IMR-90 (cell line): ENCODE measurements at regions not wholly inside any gene's neighbourhood (a gene's known extent, or its start where the extent isn't known, plus 50 kb on each side); places are given as distances from the start of the nearest gene placed in this dataset.
"Not testable (repeated sequence)": the region's sequence is repeated elsewhere in the genome, so short reads cannot be mapped to it uniquely, and the experiment has no call there.

Source experiments
- BHLHE40 ChIP-seq: fragments of 150-350 bp; IDR thresholded peaks from 2 replicates; pipeline ENCODE4 v1.6.1; 2016; ENCODE audit warnings: mild to moderate bottlenecking, low read depth, low read length
- CEBPB ChIP-seq: IDR thresholded peaks from 2 replicates; pipeline ENCODE4 v1.6.1; 2012; ENCODE audit warnings: low read depth, low read length, improper control_type of control experiment
- CHD1 ChIP-seq: IDR thresholded peaks from 2 replicates; pipeline ENCODE4 v1.6.1; 2012; ENCODE audit warnings: low read depth, low read length, improper control_type of control experiment
- CTCF ChIP-seq: conservative IDR thresholded peaks from 2 replicates; pipeline ENCODE4 v1.5.1; 2012; ENCODE audit warnings: mild to moderate bottlenecking, low read depth, low read length, improper control_type of control experiment
- ELK1 ChIP-seq: fragments of 150-350 bp; IDR thresholded peaks from 2 replicates; pipeline ENCODE4 v1.6.1; 2016; ENCODE audit warnings: low read depth, mild to moderate bottlenecking, low read length, moderate library complexity, borderline replicate concordance
- MAFK ChIP-seq: IDR thresholded peaks from 2 replicates; pipeline ENCODE4 v1.6.1; 2012; ENCODE audit warnings: low read depth, low read length, improper control_type of control experiment
- MAZ ChIP-seq: IDR thresholded peaks from 2 replicates; pipeline ENCODE4 v1.6.1; 2012; ENCODE audit warnings: low read depth, mild to moderate bottlenecking, low read length, improper control_type of control experiment, moderate library complexity, borderline replicate concordance
- MXI1 ChIP-seq: IDR thresholded peaks from 2 replicates; pipeline ENCODE4 v1.6.1; 2012; ENCODE audit warnings: low read depth, mild to moderate bottlenecking, low read length, moderate library complexity, borderline replicate concordance
- NFE2L2 ChIP-seq: fragments of 150-350 bp; IDR thresholded peaks from 2 replicates; pipeline ENCODE4 v1.6.1; 2016; ENCODE audit warnings: low read depth, mild to moderate bottlenecking, low read length
- POLR2A ChIP-seq: IDR thresholded peaks from 2 replicates; pipeline ENCODE4 v1.6.1; 2012; ENCODE audit warnings: mild to moderate bottlenecking, low read depth, low read length
- RAD21 ChIP-seq: IDR thresholded peaks from 2 replicates; pipeline ENCODE4 v1.6.1; 2012; ENCODE audit warnings: low read length, improper control_type of control experiment
- RCOR1 ChIP-seq: IDR thresholded peaks from 2 replicates; pipeline ENCODE4 v1.6.1; 2012; ENCODE audit warnings: mild to moderate bottlenecking, low read length, improper control_type of control experiment; ENCODE audit not compliant: insufficient replicate concordance
- RFX5 ChIP-seq: IDR thresholded peaks from 2 replicates; pipeline ENCODE4 v1.8.0; 2012; ENCODE audit warnings: low read depth, mild to moderate bottlenecking, low read length, moderate library complexity
- USF2 ChIP-seq: fragments of 150-350 bp; IDR thresholded peaks from 2 replicates; pipeline ENCODE4 v1.6.1; 2017; ENCODE audit warnings: mild to moderate bottlenecking, antibody characterized with exemption, low read length, low read depth

- not testable (repeated sequence) for TF ChIP-seq POLR2A, NFE2L2, CHD1, CTCF, ELK1, MAZ, RAD21, RFX5, CEBPB, BHLHE40, USF2, MXI1, MAFK, RCOR1
Observed at GRCh38 chr3:26244586-26244985, 378.0 kb upstream of the LRRC3B start.
